IPS DF 6.9 (cell line): ENCODE measurements at regions not wholly inside any gene's neighbourhood (a gene's known extent, or its start where the extent isn't known, plus 50 kb on each side); places are given as distances from the start of the nearest gene placed in this dataset.

ENCODE experiments used
- DNase-seq: peaks from one replicate; pipeline ENCODE4 v3.0.0-alpha.2; 2013; ENCODE audit warnings: low read depth, low spot score
- H3K27ac ChIP-seq: one replicate; pipeline ENCODE4 v1.5.1; 2013; ENCODE audit warnings: low read length, control low read depth
- H3K27me3 ChIP-seq: 2 replicates; pipeline ENCODE4 v1.6.1; 2013; ENCODE audit warnings: mild to moderate bottlenecking, low read length; ENCODE audit not compliant: control insufficient read depth, insufficient read depth
- H3K36me3 ChIP-seq: 2 replicates; pipeline ENCODE4 v1.6.1; 2013; ENCODE audit warnings: low read length; ENCODE audit not compliant: control insufficient read depth, insufficient read depth
- H3K4me1 ChIP-seq: 2 replicates; pipeline ENCODE4 v1.6.1; 2013; ENCODE audit warnings: low read length; ENCODE audit not compliant: control insufficient read depth, insufficient read depth
- H3K4me3 ChIP-seq: 2 replicates; pipeline ENCODE4 v1.5.1; 2013; ENCODE audit warnings: mild to moderate bottlenecking, low read length
- H3K9me3 ChIP-seq: 2 replicates; pipeline ENCODE4 v1.6.1; 2013; ENCODE audit warnings: low read length, inconsistent platforms; ENCODE audit not compliant: control insufficient read depth, insufficient read depth
- WGBS: extraction: QIAGEN DNeasy Blood & Tissue Kit; methylation state at CpG from one replicate; pipeline ENCODE4 v1.1.7; 2013; ENCODE audit warnings: mixed read lengths, missing lambda C conversion rate; ENCODE audit not compliant: insufficient read length, insufficient coverage; 5-methylcytosine and 5-hydroxymethylcytosine counted together

DNA sequence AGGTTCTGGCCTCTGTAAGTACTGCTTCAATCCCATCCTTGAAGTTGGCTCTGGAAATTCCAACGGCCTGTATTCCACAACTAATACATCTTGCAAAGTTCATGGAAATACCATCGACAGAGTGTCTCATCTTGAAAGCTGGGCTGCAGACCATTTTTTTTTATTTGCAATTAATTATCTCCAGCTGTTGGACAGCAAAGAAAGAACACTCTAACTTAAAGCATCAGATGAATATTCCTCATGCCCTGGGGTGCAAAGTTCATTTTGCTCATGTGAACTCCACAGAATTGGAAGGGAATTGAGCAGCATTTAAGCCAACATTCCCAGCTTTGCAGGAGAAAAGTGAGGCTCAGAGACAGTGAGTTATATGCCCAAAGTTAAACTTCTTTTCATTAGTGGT lies 96.5 kb upstream of the PIEZO2 start:
- Histone ChIP-seq H3K27ac (no peak overlapping the region), H3K9me3 (no peaks in the 10 kb centered on the region), H3K36me3 (no peaks in the 10 kb centered on the region), H3K4me3 (no peak overlapping the region), H3K4me1 (no peaks in the 10 kb centered on the region), H3K27me3 (no peaks in the 10 kb centered on the region)
- DNase-seq: no peak
- no CpG with 5 or more reads among the region's 2 CpGs for whole genome bisulfite sequencing

DNA sequence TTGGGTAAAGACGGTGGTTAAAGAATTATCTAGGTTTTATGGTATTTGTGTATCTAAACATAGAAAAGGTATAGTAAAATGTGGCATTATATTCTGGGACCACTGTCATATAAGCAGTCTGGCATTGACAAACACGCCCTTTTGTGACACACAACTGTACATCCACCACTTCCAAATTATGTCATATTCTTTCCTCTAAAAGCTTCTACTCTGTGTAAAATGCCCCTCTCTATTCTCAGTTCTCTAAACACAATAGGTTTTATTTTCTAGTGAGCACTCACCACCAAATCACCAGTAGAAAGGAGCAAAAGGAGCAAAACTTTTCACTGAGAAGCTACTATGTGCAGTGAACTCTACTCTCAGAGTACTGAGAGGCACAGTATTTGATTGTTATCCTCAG lies 88.1 kb upstream of the PIEZO2 start:
- no peaks in the 10 kb centered on the region for H3K36me3 ChIP-seq
- H3K27ac ChIP-seq: no peak overlapping the region
- no peaks in the 10 kb centered on the region; the same call in 1 of the 2 replicates for H3K27me3 ChIP-seq
- WGBS: 100% methylated on average over 1 of the region's 2 CpGs
- DNase-seq: no peak
- no peak overlapping the region for H3K4me3 ChIP-seq
- H3K9me3 ChIP-seq: no peaks in the 10 kb centered on the region
- H3K4me1 ChIP-seq: no peaks in the 10 kb centered on the region

DNA sequence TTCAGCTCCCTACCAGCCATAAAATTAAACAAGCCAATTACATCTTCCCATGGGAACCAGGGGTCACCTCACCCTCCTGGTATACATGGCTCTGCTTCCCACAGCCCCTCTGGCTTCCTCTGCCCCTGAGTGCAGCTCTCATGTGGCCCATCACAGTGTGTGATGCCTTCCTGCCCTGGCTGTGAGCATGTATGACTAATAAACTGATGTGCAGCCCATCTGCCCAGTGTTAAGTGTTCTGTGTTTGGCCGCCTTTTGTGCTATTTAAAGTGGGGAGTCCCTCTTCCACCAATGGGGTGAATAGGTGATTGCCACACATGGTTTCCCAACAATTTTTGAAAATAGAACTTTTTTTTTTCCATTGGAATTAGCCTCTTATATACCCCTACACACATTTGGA lies 87.7 kb upstream of the PIEZO2 start:
- H3K4me3 ChIP-seq: no peak overlapping the region
- H3K27me3 ChIP-seq: no peaks in the 10 kb centered on the region; the same call in 1 of the 2 replicates
- no peaks in the 10 kb centered on the region for H3K36me3 ChIP-seq
- no peak overlapping the region for H3K27ac ChIP-seq
- H3K9me3 ChIP-seq: no peaks in the 10 kb centered on the region
- no peak for DNase-seq
- H3K4me1 ChIP-seq: no peaks in the 10 kb centered on the region
- no CpG with 5 or more reads among the region's 1 CpG for WGBS

GRCh38 chr18:11224153-11224552 lies 74.8 kb upstream of the PIEZO2 start:
- no peak for DNase-seq
- H3K27me3 ChIP-seq: no peaks in the 10 kb centered on the region
- no peaks in the 10 kb centered on the region for H3K9me3 ChIP-seq
- no CpG with 5 or more reads among the region's 7 CpGs for WGBS
- H3K27ac ChIP-seq: no peak overlapping the region
- H3K4me1 ChIP-seq: no peaks in the 10 kb centered on the region
- H3K4me3 ChIP-seq: no peak overlapping the region
- no peaks in the 10 kb centered on the region for H3K36me3 ChIP-seq

DNA sequence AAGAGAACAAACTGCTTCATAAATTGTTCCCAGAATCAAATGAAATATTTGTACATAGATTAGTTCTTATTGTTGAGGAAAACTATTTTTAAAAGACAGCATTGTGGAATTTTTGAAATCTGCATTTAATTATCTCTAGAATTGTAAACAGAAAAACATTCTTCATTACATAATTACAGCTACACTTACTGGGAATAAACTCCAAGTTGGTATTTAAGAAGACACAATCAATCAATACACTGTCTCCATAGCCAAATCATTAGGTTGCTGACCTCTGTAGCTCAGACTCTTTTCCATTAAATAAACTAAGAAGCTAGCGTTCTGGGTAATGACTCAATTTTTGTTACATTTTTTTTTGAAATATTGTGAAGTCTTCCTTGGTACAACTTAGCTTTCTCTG lies 70.2 kb upstream of the PIEZO2 start:
- no peaks in the 10 kb centered on the region for H3K9me3 ChIP-seq
- no peak overlapping the region for H3K27ac ChIP-seq
- WGBS: no CpG with 5 or more reads among the region's 1 CpG
- H3K27me3 ChIP-seq: no peaks in the 10 kb centered on the region
- H3K4me3 ChIP-seq: no peak overlapping the region
- H3K36me3 ChIP-seq: no peaks in the 10 kb centered on the region
- no peaks in the 10 kb centered on the region for H3K4me1 ChIP-seq
- DNase-seq: no peak

DNA sequence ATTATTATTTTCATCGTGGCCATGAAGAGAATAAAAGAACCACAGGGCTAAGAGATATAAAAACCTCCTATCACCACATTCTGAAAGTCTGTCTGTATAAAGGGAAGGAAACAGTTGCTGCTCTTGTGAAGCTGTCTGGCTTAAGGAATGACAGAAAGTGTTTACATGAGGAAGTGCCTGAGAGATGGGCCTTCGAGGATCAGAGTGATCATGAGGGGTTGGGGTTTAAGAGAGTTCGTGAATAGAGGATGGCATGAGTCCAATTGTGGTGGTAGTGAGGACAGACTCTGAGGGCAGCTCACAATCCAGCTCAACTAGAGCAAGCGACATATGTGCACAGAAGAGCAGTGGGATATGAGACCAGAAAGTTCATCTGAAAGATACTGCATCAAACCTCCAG lies 65.8 kb upstream of the PIEZO2 start:
- Histone ChIP-seq H3K4me1 (no peaks in the 10 kb centered on the region), H3K27me3 (no peaks in the 10 kb centered on the region), H3K27ac (no peak overlapping the region), H3K9me3 (no peaks in the 10 kb centered on the region), H3K36me3 (no peaks in the 10 kb centered on the region), H3K4me3 (no peak overlapping the region)
- DNase-seq: no peak
- no CpG with 5 or more reads among the region's 4 CpGs for WGBS

DNA sequence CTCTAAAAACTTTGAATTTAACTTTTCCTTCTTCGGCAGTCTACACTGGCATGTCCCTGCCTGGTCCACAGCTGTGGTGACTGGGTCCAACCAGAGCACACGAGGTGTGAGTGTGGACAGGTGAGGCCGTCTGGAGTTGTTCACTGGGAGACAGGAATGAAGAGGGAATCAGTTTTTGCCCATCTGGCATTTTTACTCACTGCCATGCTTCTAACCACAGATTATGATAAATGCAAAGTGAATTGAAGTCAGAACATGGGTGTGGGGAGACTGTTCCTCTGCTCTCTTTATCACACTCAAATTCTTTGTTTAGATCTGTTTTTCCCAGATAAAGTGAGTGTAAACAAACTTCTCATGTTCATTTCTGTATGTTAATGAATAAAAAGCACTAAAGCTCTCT lies 54.7 kb upstream of the PIEZO2 start:
- no peaks in the 10 kb centered on the region for H3K9me3 ChIP-seq

GRCh38 chr18:11199477-11199876 lies 50.1 kb upstream of the PIEZO2 start:
- Histone ChIP-seq H3K27ac (no peak overlapping the region), H3K27me3 (no peaks in the 10 kb centered on the region), H3K4me1 (no peaks in the 10 kb centered on the region), H3K36me3 (no peaks in the 10 kb centered on the region), H3K4me3 (no peak overlapping the region), H3K9me3 (no peaks in the 10 kb centered on the region)
- no peak for DNase-seq
- WGBS: no CpG with 5 or more reads among the region's 3 CpGs

More for the DNA sequence above, 54.7 kb upstream of the PIEZO2 start:
- no peaks in the 10 kb centered on the region for H3K27me3 ChIP-seq
- DNase-seq: no peak
- WGBS: no CpG with 5 or more reads among the region's 3 CpGs
- H3K27ac ChIP-seq: no peak overlapping the region
- H3K36me3 ChIP-seq: no peaks in the 10 kb centered on the region
- H3K4me1 ChIP-seq: no peaks in the 10 kb centered on the region
- no peak overlapping the region for H3K4me3 ChIP-seq
